ENCODE measurements at regions not wholly inside any gene's neighbourhood (a gene's known extent, or its start where the extent isn't known, plus 50 kb on each side); places are given as distances from the start of the nearest gene placed in this dataset.
"Not testable (repeated sequence)": the region's sequence is repeated elsewhere in the genome, so short reads cannot be mapped to it uniquely, and the experiment has no call there.

GRCh38 chr16:29111421-29111820, 126.6 kb downstream of the LAT start:
- no peaks in the 10 kb centered on the region for H3K36me3 ChIP-seq
- intact Hi-C loops (cut with DNase I; ENCODE audit: low total_unique reads): no loop called here
- no peak overlapping the region for H3K4me3 ChIP-seq
- no peaks in the 10 kb centered on the region for H3K9me3 ChIP-seq
- H3K4me1 ChIP-seq: peaks cover 0 to 4% of the 10 kb centered on the region in 2 donors
- no peak overlapping the region for H3K27ac ChIP-seq
- TF ChIP-seq CTCF (IDR thresholded peaks at IDR 0.05) (no peak), POLR2A (IDR thresholded peaks at IDR 0.05) (no peak)
- H3K27me3 ChIP-seq: no peaks in the 10 kb centered on the region
- no peak for DNase-seq

- H3K36me3 ChIP-seq; H3K4me1 ChIP-seq; H3K27me3 ChIP-seq; H3K9me3 ChIP-seq; H3K4me3 ChIP-seq; intact Hi-C loops (cut with DNase I; ENCODE audit: low total_unique reads): not testable (repeated sequence)
- peak overlapping the region; percentile 68 to 75 for H3K27ac ChIP-seq
- peak; percentile 54 to 67 for DNase-seq
These were observed 123.8 kb downstream of the LAT start for GRCh38 chr16:29108625-29109169.

- H3K27ac ChIP-seq: no peak overlapping the region
- intact Hi-C loops (cut with DNase I; ENCODE audit: low total_unique reads): no loop called here
- no peaks in the 10 kb centered on the region for H3K27me3 ChIP-seq
- H3K4me1 ChIP-seq: no peaks in the 10 kb centered on the region
- H3K36me3 ChIP-seq: no peaks in the 10 kb centered on the region
- H3K9me3 ChIP-seq: no peaks in the 10 kb centered on the region
- DNase-seq: no peak
- no peak for TF ChIP-seq POLR2A (IDR thresholded peaks at IDR 0.05)
- no peak overlapping the region for H3K4me3 ChIP-seq
These were observed 122.4 kb downstream of the LAT start for GRCh38 chr16:29107299-29107698.

- H3K4me1 ChIP-seq; DNase-seq; H3K36me3 ChIP-seq; H3K27me3 ChIP-seq; H3K9me3 ChIP-seq; H3K27ac ChIP-seq; H3K4me3 ChIP-seq; intact Hi-C loops (cut with DNase I; ENCODE audit: low total_unique reads): not testable (repeated sequence)
These were observed 121.5 kb downstream of the LAT start for GRCh38 chr16:29106259-29106908.

- DNase-seq; H3K9me3 ChIP-seq; H3K36me3 ChIP-seq; H3K27me3 ChIP-seq; intact Hi-C loops (cut with DNase I; ENCODE audit: low total_unique reads); H3K4me1 ChIP-seq; H3K27ac ChIP-seq; H3K4me3 ChIP-seq: not testable (repeated sequence)
These were observed 119.7 kb downstream of the LAT start for GRCh38 chr16:29104600-29104999.

GRCh38 chr16:29097965-29098364, 113.1 kb downstream of the LAT start:
- intact Hi-C loops (cut with DNase I; ENCODE audit: low total_unique reads); H3K27ac ChIP-seq; H3K4me1 ChIP-seq; H3K36me3 ChIP-seq; H3K4me3 ChIP-seq; H3K9me3 ChIP-seq; DNase-seq; H3K27me3 ChIP-seq: not testable (repeated sequence)

- DNase-seq; H3K9me3 ChIP-seq; H3K4me1 ChIP-seq; H3K27ac ChIP-seq; H3K27me3 ChIP-seq; intact Hi-C loops (cut with DNase I; ENCODE audit: low total_unique reads); H3K4me3 ChIP-seq; H3K36me3 ChIP-seq: not testable (repeated sequence)
- peak in 3 of 4 experiments; percentile 7 to 19 (median 12) for TF ChIP-seq CTCF (IDR thresholded peaks at IDR 0.05)
These were observed 110.1 kb downstream of the LAT start for GRCh38 chr16:29094729-29095624.

GRCh38 chr16:29094325-29094724, 109.5 kb downstream of the LAT start:
- H3K9me3 ChIP-seq; H3K4me3 ChIP-seq; H3K27me3 ChIP-seq; intact Hi-C loops (cut with DNase I; ENCODE audit: low total_unique reads); H3K36me3 ChIP-seq; DNase-seq; H3K4me1 ChIP-seq; H3K27ac ChIP-seq: not testable (repeated sequence)

GRCh38 chr16:29089679-29090078, 104.8 kb downstream of the LAT start:
- H3K4me3 ChIP-seq; DNase-seq; intact Hi-C loops (cut with DNase I; ENCODE audit: low total_unique reads); H3K9me3 ChIP-seq; H3K36me3 ChIP-seq; H3K4me1 ChIP-seq; H3K27me3 ChIP-seq; H3K27ac ChIP-seq: not testable (repeated sequence)

GRCh38 chr16:29087673-29088072, 102.8 kb downstream of the LAT start:
- H3K27me3 ChIP-seq; H3K27ac ChIP-seq; H3K36me3 ChIP-seq; H3K4me1 ChIP-seq; intact Hi-C loops (cut with DNase I; ENCODE audit: low total_unique reads); DNase-seq; H3K4me3 ChIP-seq; H3K9me3 ChIP-seq: not testable (repeated sequence)

Measured in uterus (tissue), 3 donors.